ENCODE measurements at regions not wholly inside any gene's neighbourhood (a gene's known extent, or its start where the extent isn't known, plus 50 kb on each side); places are given as distances from the start of the nearest gene placed in this dataset.

DNA sequence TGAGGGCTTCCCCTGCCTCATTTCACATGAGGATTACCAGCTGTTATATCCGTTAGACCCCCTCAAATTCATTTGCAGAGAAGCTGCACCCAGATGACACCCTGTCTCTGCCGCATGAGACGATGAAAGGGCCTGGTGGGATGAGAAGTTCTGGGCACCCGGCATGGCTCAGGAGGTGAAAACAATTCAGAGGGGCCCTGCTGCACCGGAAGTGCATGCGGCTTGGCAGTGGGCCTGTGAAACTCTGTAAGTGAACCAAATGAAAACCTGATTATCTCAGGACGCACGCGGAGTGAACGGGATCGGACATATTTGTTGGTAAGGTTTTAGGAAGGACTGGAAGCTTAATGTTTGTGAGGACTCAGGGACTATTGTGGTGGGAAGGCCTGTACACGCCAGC is 511.2 kb downstream of the TCERG1L start:
- no peak overlapping the region for H3K4me3 ChIP-seq (replicated peaks; ENCODE audit: low read depth, low read length)
- no peaks in the 10 kb centered on the region for H3K27me3 ChIP-seq (replicated peaks; ENCODE audit: control insufficient read depth, insufficient read depth, low read length)
- TF ChIP-seq, protein P1, sequence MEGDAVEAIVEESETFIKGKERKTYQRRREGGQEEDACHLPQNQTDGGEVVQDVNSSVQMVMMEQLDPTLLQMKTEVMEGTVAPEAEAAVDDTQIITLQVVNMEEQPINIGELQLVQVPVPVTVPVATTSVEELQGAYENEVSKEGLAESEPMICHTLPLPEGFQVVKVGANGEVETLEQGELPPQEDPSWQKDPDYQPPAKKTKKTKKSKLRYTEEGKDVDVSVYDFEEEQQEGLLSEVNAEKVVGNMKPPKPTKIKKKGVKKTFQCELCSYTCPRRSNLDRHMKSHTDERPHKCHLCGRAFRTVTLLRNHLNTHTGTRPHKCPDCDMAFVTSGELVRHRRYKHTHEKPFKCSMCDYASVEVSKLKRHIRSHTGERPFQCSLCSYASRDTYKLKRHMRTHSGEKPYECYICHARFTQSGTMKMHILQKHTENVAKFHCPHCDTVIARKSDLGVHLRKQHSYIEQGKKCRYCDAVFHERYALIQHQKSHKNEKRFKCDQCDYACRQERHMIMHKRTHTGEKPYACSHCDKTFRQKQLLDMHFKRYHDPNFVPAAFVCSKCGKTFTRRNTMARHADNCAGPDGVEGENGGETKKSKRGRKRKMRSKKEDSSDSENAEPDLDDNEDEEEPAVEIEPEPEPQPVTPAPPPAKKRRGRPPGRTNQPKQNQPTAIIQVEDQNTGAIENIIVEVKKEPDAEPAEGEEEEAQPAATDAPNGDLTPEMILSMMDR (IDR thresholded peaks at IDR 0.05; ENCODE audit: insufficient read depth, low read length, poor library complexity, severe bottlenecking), result no peak
- H3K36me3 ChIP-seq (ENCODE audit: control insufficient read depth, insufficient read depth, low read length), result no peaks in the 10 kb centered on the region
- DNase-seq (ENCODE audit: extremely low read depth, insufficient read length), result no peak

DNA sequence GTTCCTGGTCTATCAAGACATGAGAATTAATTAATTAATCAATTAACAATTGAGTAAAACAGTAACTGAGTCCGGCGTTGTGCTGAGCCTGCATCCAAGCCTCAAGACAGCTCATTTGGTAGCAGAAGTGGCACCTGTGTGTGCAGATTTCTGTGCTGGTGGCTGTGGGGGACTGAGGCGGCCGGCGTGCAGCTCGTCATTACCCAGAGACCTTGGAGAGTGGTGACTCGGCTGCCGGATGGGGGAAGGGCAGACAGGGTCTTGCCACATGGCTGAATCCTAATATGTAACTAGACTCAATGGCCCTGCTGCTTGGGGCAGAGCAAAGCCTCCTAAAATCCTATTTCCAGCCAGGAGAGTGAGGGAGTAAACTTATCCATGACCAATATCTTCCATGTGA is 510.2 kb downstream of the TCERG1L start:
- no peaks in the 10 kb centered on the region for H3K36me3 ChIP-seq (ENCODE audit: control insufficient read depth, insufficient read depth, low read length)
- no peak for DNase-seq (ENCODE audit: extremely low read depth, insufficient read length)
- H3K27me3 ChIP-seq (replicated peaks; ENCODE audit: control insufficient read depth, insufficient read depth, low read length), result no peaks in the 10 kb centered on the region
- H3K4me3 ChIP-seq (replicated peaks; ENCODE audit: low read depth, low read length), result no peak overlapping the region
- TF ChIP-seq, protein P1 (IDR thresholded peaks at IDR 0.05; ENCODE audit: insufficient read depth, low read length, poor library complexity, severe bottlenecking), result no peak

DNA sequence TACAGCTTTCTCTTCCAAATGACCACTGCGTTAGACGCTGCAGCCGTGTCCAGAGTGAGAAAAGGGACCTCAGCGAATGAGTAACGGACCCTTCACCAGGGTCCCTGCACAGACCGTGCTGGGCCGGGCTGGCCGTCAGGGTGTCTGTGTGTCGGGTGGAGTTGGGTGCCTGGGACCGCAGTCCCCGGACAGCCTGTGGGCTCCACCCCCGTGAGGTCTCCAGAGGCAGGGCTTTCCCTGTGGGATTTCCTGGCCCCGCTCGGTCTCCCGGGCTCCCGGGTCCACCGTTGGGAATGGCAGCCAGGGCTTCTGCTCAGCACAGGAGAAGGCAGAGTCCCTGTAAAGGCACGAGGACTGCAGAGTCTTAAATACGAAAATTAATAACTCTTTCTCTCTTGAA is 509.7 kb downstream of the TCERG1L start:
- H3K27me3 ChIP-seq (replicated peaks; ENCODE audit: control insufficient read depth, insufficient read depth, low read length), result no peaks in the 10 kb centered on the region
- DNase-seq (ENCODE audit: extremely low read depth, insufficient read length), result no peak
- TF ChIP-seq, protein P1 (IDR thresholded peaks at IDR 0.05; ENCODE audit: insufficient read depth, low read length, poor library complexity, severe bottlenecking), result no peak

DNA sequence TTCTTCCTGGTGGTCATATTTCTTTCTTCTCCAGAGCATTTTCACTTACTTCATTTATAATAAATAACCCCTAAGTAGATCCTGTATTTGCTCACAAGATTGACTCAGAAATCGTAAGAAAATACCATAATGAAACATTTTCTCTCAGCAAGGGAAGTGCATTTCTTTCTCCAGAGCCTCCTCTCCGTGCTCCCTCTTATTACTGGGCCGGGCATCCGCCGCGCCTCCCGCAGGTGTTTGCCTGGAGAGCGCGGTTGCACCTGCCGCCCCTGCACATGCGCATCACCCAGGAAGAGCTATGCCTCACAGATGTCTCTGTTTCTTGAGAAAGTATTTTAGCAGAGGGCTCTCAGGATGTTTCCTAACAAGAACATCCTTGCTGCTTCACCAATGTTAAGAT is 509.2 kb downstream of the TCERG1L start:
- Histone ChIP-seq H3K27me3 (replicated peaks; ENCODE audit: control insufficient read depth, insufficient read depth, low read length) (no peaks in the 10 kb centered on the region), H3K4me3 (replicated peaks; ENCODE audit: low read depth, low read length) (no peak overlapping the region), H3K36me3 (ENCODE audit: control insufficient read depth, insufficient read depth, low read length) (no peaks in the 10 kb centered on the region)
- no peak for DNase-seq (ENCODE audit: extremely low read depth, insufficient read length)
- TF ChIP-seq, protein P1 (IDR thresholded peaks at IDR 0.05; ENCODE audit: insufficient read depth, low read length, poor library complexity, severe bottlenecking), result no peak

More for the DNA sequence above, 509.7 kb downstream of the TCERG1L start:
- H3K4me3 ChIP-seq (replicated peaks; ENCODE audit: low read depth, low read length), result no peak overlapping the region
- H3K36me3 ChIP-seq (ENCODE audit: control insufficient read depth, insufficient read depth, low read length), result no peaks in the 10 kb centered on the region

DNA sequence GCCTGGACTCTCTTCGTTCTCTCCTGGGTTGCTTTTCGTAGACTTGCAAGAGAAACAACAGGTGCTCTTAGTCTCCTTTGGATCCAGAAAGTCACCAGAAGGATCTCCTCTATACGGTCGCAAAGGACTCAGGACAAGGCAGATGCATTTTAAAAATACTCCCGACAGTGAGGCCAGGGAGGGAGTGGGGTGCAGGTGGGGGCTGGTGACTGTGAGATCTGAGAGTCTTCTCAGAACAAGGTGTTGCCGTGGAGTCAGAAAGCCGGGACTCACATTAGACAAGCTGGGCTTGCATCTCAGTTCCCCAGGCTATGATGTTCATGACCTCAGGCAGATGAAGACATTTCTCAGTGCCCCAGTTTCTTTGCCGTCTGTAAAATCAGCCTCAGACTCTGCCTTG is 507.2 kb downstream of the TCERG1L start:
- TF ChIP-seq, protein P1 (IDR thresholded peaks at IDR 0.05; ENCODE audit: insufficient read depth, low read length, poor library complexity, severe bottlenecking), result no peak
- no peaks in the 10 kb centered on the region for H3K36me3 ChIP-seq (ENCODE audit: control insufficient read depth, insufficient read depth, low read length)
- no peak for DNase-seq (ENCODE audit: extremely low read depth, insufficient read length)

More for the DNA sequence above, 507.2 kb downstream of the TCERG1L start:
- Histone ChIP-seq H3K4me3 (replicated peaks; ENCODE audit: low read depth, low read length) (no peak overlapping the region), H3K27me3 (replicated peaks; ENCODE audit: control insufficient read depth, insufficient read depth, low read length) (no peaks in the 10 kb centered on the region)
